Stomach (tissue), 8 donors: ENCODE measurements at regions not wholly inside any gene's neighbourhood (a gene's known extent, or its start where the extent isn't known, plus 50 kb on each side); places are given as distances from the start of the nearest gene placed in this dataset.

ENCODE experiments used
- DNase-seq, 2 donors: peaks; one replicate each; pipeline versions ENCODE4 v3.0.0 to v3.0.0-alpha.2; 2013 to 2019
- H3K27ac ChIP-seq, 5 donors: fragments of 200-600 bp in 4 of 5; sonication (generic) in 4 of 5; one replicate each; pipeline ENCODE4 v1.5.1; 2013 to 2019; ENCODE audit warnings: mild to moderate bottlenecking in 1 of 5, moderate library complexity in 1 of 5
- H3K27me3 ChIP-seq, 3 donors: fragments of 200-600 bp; sonication (generic); one replicate each; pipeline ENCODE4 v1.5.1; 2017 to 2019; ENCODE audit warnings: mixed run types in 1 of 3
- H3K36me3 ChIP-seq, 4 donors: fragments of 200-600 bp; sonication (generic); 1 replicate in 3 of 4; 2 replicates in 1 of 4; pipeline ENCODE4 v1.5.1; 2016 to 2019
- H3K4me1 ChIP-seq, 4 donors: fragments of 200-600 bp; sonication (generic); one replicate each; pipeline ENCODE4 v1.5.1; 2016 to 2019
- H3K4me3 ChIP-seq, 4 donors: fragments of 200-600 bp; sonication (generic) in 3 of 4; one replicate each; pipeline ENCODE4 v1.5.1; 2016 to 2019; ENCODE audit warnings: mild to moderate bottlenecking in 1 of 4
- H3K9me3 ChIP-seq, 4 donors: fragments of 200-600 bp; sonication (generic); one replicate each; pipeline ENCODE4 v1.5.1; 2016 to 2019
- CTCF ChIP-seq, 7 experiments: fragments of 450-650 bp in 4 of 7; fragments of 200-600 bp in 3 of 7; sonication (generic) in 3 of 7; IDR thresholded peaks; one replicate each; pipeline ENCODE4 v1.5.1; 2016 to 2019; ENCODE audit warnings: antibody characterized with exemption in 7 of 7, control low read depth in 2 of 7, mild to moderate bottlenecking in 1 of 7
- EP300 ChIP-seq: sonication (generic); formaldehyde crosslinking; IDR thresholded peaks from one replicate; pipeline ENCODE4 v1.6.1; 2017; ENCODE audit warnings: antibody characterized with exemption
- POLR2A ChIP-seq, 4 donors: fragments of 450-650 bp; IDR thresholded peaks; one replicate each; pipeline ENCODE4 v1.6.1; 2016; ENCODE audit warnings: antibody characterized with exemption in 4 of 4, control low read depth in 2 of 4, mild to moderate bottlenecking in 1 of 4, moderate library complexity in 1 of 4
- POLR2AphosphoS5 ChIP-seq, 3 donors: sonication (generic); formaldehyde crosslinking; IDR thresholded peaks; one replicate each; pipeline ENCODE4 v1.6.1; 2016; ENCODE audit warnings: antibody characterized with exemption in 3 of 3
- WGBS, 5 donors: extraction: QIAGEN DNeasy Blood & Tissue Kit in 3 of 5; methylation state at CpG; one replicate each; pipeline versions ENCODE4 v1.1.5 to v1.1.7; 2013 to 2018; 5-methylcytosine and 5-hydroxymethylcytosine counted together
- intact Hi-C: fragments of 100-400 bp; cut with DNase I; formaldehyde crosslinking; loops from one replicate; pipeline ENCODE4 v1.15.1; 2023; ENCODE audit warnings: low total_unique reads
- donor health status: healthy with polysubstance abuse.
- donor health status: Bipolar disorder and iron deficiency.
- donor health status: healthy.

- Histone ChIP-seq H3K4me1 (no peaks in the 10 kb centered on the region), H3K27me3 (no peaks in the 10 kb centered on the region), H3K27ac (no peak overlapping the region), H3K9me3 (peaks cover 0 to 5% (median 0%) of the 10 kb centered on the region in 4 donors), H3K36me3 (no peaks in the 10 kb centered on the region), H3K4me3 (no peak overlapping the region)
- TF ChIP-seq POLR2AphosphoS5 (IDR thresholded peaks at IDR 0.05) (no peak), EP300 (no peak), CTCF (IDR thresholded peaks at IDR 0.05) (no peak), POLR2A (IDR thresholded peaks at IDR 0.05) (no peak)
- WGBS, 5 donors = 69 to 87% (median 72%) methylated on average over 4 of the region's 4 CpGs
- DNase-seq = no peak
- intact Hi-C loops = no loop called here
Measured at GRCh38 chr4:159899596-159899995, 796.7 kb downstream of the RAPGEF2 start.

GRCh38 chr4:159900562-159900961 lies 797.7 kb downstream of the RAPGEF2 start:
- Histone ChIP-seq H3K4me1 (no peaks in the 10 kb centered on the region), H3K36me3 (no peaks in the 10 kb centered on the region), H3K27me3 (no peaks in the 10 kb centered on the region), H3K27ac (no peak overlapping the region), H3K9me3 (peaks cover 0 to 5% (median 0%) of the 10 kb centered on the region in 4 donors), H3K4me3 (no peak overlapping the region)
- no peak for TF ChIP-seq POLR2AphosphoS5 (IDR thresholded peaks at IDR 0.05)
- TF ChIP-seq EP300 = no peak
- TF ChIP-seq CTCF (IDR thresholded peaks at IDR 0.05) = no peak
- TF ChIP-seq POLR2A (IDR thresholded peaks at IDR 0.05) = no peak
- no peak for DNase-seq
- WGBS, 5 donors = 87 to 100% (median 95%) methylated on average over 1 of the region's 1 CpG
- intact Hi-C loops = no loop called here

- no peak overlapping the region for H3K4me3 ChIP-seq
- H3K4me1 ChIP-seq = no peaks in the 10 kb centered on the region
- 0 to 59% (median 0%) methylated on average over 1 of the region's 1 CpG for WGBS, 5 donors
- no peak for DNase-seq
- no peaks in the 10 kb centered on the region for H3K36me3 ChIP-seq
- no peaks in the 10 kb centered on the region for H3K9me3 ChIP-seq
- intact Hi-C loops = no loop called here
- TF ChIP-seq POLR2A (IDR thresholded peaks at IDR 0.05) = no peak
- no peak for TF ChIP-seq CTCF (IDR thresholded peaks at IDR 0.05)
- TF ChIP-seq EP300 = no peak
- TF ChIP-seq POLR2AphosphoS5 (IDR thresholded peaks at IDR 0.05) = no peak
- no peaks in the 10 kb centered on the region for H3K27me3 ChIP-seq
- H3K27ac ChIP-seq = no peak overlapping the region
Measured at GRCh38 chr4:159902648-159903047, 799.8 kb downstream of the RAPGEF2 start.

- H3K4me1 ChIP-seq = no peaks in the 10 kb centered on the region
- 52 to 73% (median 65%) methylated on average over 2 of the region's 2 CpGs for WGBS, 5 donors
- intact Hi-C loops = no loop called here
- H3K27ac ChIP-seq = no peak overlapping the region
- H3K9me3 ChIP-seq = peaks cover 0 to 8% (median 0%) of the 10 kb centered on the region in 4 donors
- no peak for DNase-seq
- TF ChIP-seq POLR2AphosphoS5 (IDR thresholded peaks at IDR 0.05) (no peak), POLR2A (IDR thresholded peaks at IDR 0.05) (no peak), CTCF (IDR thresholded peaks at IDR 0.05) (no peak), EP300 (no peak)
- no peak overlapping the region for H3K4me3 ChIP-seq
- H3K36me3 ChIP-seq = no peaks in the 10 kb centered on the region
- H3K27me3 ChIP-seq = no peaks in the 10 kb centered on the region
Measured at GRCh38 chr4:159904906-159905305, 802.0 kb downstream of the RAPGEF2 start.
